ENCODE measurements at regions not wholly inside any gene's neighbourhood (a gene's known extent, or its start where the extent isn't known, plus 50 kb on each side); places are given as distances from the start of the nearest gene placed in this dataset.

DNA sequence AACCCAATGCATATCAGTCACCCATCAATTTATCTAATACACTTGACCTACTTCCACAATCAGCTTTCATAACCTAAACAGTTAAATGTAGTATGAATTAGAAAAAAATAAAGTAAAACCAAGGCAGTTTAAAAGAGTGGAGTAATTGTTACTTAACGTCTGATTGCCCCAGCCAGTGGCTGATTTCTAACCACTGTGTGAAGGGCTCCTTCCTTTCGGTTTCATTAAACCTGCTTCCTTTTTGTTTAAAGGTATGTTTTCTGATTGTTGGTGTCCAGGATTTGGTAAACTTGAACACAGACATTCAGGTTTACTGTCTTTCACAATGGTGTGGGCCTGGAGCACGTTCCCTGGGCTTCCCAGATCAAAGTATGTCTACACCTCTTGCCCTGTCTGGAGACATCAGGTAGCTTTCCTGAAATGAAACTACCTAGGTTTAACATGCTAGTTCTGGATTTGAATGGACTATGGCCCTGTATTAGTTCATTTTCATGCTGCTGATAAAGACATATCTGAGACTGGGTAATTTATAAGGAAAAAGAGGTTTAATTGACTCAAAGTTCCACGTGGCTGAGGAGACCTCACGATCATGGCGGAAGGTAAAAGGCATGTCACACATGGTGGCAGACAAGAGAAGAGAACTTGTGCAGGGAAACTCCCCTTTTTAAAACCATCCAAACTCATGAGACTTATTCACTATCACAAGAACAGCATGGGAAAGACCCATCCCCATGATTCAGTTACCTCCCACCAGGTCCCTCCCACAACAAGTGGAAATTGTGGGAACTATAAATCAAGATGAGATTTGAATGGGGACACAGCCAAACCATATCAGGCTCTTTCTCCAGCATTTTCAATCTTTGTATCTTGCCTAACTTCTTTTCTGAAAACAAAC, 605.2 kb upstream of the ID2 start:
- ATAC-seq (no peak), DNase-seq (no peak)

DNA sequence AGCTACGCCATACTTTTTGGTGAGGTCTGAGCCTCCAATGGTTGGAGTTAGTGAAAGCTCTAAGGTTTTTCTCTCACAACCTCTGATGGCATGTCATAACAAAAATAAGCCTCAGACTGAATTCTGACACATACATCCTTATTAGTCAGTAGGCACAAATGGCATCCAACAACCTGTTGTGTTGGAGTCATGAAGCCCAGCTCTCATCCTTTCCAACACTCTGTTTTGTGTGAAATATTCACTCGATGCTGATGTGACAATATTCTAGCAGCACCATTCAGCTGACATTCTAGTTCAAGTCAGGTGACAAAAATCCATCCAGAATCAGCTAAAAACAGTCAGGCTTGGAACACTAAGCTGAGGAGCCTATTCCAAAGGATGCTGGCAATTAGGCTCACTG, 603.2 kb upstream of the ID2 start:
- no peak overlapping the region for H3K4me3 ChIP-seq
- ATAC-seq (no peak), DNase-seq (no peak)
- no peaks in the 10 kb centered on the region for H3K36me3 ChIP-seq (ENCODE audit: low read depth)
- intact Hi-C loops (cut with DNase I, micrococcal nuclease): no loop called here
- H3K9me3 ChIP-seq: no peaks in the 10 kb centered on the region
- H3K4me1 ChIP-seq (ENCODE audit: low read depth): no peaks in the 10 kb centered on the region
- TF ChIP-seq, protein P1, sequence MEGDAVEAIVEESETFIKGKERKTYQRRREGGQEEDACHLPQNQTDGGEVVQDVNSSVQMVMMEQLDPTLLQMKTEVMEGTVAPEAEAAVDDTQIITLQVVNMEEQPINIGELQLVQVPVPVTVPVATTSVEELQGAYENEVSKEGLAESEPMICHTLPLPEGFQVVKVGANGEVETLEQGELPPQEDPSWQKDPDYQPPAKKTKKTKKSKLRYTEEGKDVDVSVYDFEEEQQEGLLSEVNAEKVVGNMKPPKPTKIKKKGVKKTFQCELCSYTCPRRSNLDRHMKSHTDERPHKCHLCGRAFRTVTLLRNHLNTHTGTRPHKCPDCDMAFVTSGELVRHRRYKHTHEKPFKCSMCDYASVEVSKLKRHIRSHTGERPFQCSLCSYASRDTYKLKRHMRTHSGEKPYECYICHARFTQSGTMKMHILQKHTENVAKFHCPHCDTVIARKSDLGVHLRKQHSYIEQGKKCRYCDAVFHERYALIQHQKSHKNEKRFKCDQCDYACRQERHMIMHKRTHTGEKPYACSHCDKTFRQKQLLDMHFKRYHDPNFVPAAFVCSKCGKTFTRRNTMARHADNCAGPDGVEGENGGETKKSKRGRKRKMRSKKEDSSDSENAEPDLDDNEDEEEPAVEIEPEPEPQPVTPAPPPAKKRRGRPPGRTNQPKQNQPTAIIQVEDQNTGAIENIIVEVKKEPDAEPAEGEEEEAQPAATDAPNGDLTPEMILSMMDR (IDR thresholded peaks at IDR 0.05): no peak

More for the DNA sequence above, 605.2 kb upstream of the ID2 start:
- Histone ChIP-seq H3K36me3 (ENCODE audit: low read depth) (no peaks in the 10 kb centered on the region), H3K4me1 (ENCODE audit: low read depth) (no peaks in the 10 kb centered on the region), H3K9me3 (no peaks in the 10 kb centered on the region), H3K4me3 (no peak overlapping the region)
- TF ChIP-seq, protein P1 (IDR thresholded peaks at IDR 0.05): no peak
- intact Hi-C loops (cut with DNase I, micrococcal nuclease): no loop called here

DNA sequence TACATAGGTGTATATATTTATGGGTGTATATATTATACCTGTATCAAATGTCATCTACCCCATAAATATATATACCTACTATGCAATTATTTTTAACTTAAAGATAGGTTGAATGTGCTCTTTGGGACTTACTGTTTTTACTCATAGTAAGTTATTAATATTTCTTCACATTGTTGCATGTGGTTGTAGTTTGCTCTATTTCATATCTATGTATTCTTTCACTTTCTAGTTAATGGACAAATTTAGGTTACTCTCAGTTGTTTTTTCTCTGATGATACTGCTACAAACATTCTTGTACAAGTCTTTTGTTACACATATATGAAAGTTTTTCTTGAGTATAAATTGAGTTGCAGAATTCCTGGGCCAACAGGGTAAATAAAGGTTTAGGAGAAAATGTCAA, 601.8 kb upstream of the ID2 start:
- intact Hi-C loops (cut with DNase I, micrococcal nuclease): no loop called here
- no peaks in the 10 kb centered on the region for H3K36me3 ChIP-seq (ENCODE audit: low read depth)
- DNase-seq: no peak
- ATAC-seq: no peak
- H3K4me1 ChIP-seq (ENCODE audit: low read depth): no peaks in the 10 kb centered on the region
- no peak overlapping the region for H3K4me3 ChIP-seq
- H3K9me3 ChIP-seq: no peaks in the 10 kb centered on the region
- TF ChIP-seq, protein P1 (IDR thresholded peaks at IDR 0.05): no peak

DNA sequence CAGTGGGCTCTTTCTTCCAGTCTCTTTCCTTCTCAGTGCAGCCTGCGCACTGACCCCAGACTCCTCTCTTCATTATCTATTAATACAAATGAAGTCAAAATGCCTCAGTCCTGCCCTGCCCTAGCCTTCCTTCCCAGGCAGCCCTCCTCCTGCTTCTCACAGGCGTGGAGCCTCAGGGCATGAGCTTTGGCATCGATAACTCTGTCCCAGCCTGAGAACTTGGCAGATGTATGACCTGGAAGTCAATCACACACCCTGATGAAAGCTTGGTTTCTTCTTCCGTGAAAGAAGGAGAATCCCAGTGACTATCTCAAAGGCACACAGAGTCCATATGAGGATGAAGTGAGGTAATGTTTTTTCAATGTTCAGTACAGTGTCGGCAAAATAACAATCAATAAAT, 600.7 kb upstream of the ID2 start:
- no peak for DNase-seq
- TF ChIP-seq, protein P1 (IDR thresholded peaks at IDR 0.05): no peak
- Histone ChIP-seq H3K9me3 (no peaks in the 10 kb centered on the region), H3K4me1 (ENCODE audit: low read depth) (no peaks in the 10 kb centered on the region), H3K36me3 (ENCODE audit: low read depth) (no peaks in the 10 kb centered on the region), H3K4me3 (no peak overlapping the region)
- no peak for ATAC-seq
- intact Hi-C loops (cut with DNase I, micrococcal nuclease): no loop called here

DNA sequence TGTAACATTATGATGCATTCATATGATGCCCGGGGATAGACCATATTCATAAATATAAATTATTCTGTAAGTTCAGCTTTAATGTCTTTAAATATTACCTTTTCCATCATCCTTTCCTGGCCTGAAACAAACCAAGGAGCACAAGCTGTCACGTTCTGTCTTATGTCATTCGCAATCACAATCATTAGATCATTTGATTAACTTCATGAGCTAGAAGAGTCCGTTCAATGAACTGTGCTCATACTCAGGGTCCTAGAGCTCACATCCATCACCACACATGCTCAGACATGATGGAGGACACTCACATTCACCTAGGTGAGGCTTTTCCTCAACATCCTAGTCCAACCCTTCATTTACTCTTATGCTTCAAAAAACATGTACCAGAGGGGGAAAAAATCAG, 599.0 kb upstream of the ID2 start:
- no peaks in the 10 kb centered on the region for H3K4me1 ChIP-seq (ENCODE audit: low read depth)
- ATAC-seq: no peak

More for the DNA sequence above, 599.0 kb upstream of the ID2 start:
- intact Hi-C loops (cut with DNase I, micrococcal nuclease): no loop called here
- Histone ChIP-seq H3K4me3 (no peak overlapping the region), H3K36me3 (ENCODE audit: low read depth) (no peaks in the 10 kb centered on the region), H3K9me3 (no peaks in the 10 kb centered on the region)
- TF ChIP-seq, protein P1 (IDR thresholded peaks at IDR 0.05): no peak
- no peak for DNase-seq

All from mucosa of descending colon (tissue), 3 donors.